ENCODE measurements at regions not wholly inside any gene's neighbourhood (a gene's known extent, or its start where the extent isn't known, plus 50 kb on each side); places are given as distances from the start of the nearest gene placed in this dataset.

- Histone ChIP-seq H3K79me2 (ENCODE audit: insufficient read depth, low read length) (no peaks in the 10 kb centered on the region), H3K9ac (ENCODE audit: insufficient read depth, low read length, poor library complexity, severe bottlenecking) (no peak overlapping the region), H3K36me3 (replicated peaks in 1 of 2; ENCODE audit: control insufficient read depth in 1 of 2, insufficient read depth in 2 of 2, low read length in 2 of 2) (no peaks in the 10 kb centered on the region), H3K9me3 (replicated peaks in 1 of 2; ENCODE audit: control insufficient read depth in 1 of 2, insufficient read depth in 1 of 2, low read length in 2 of 2) (peaks cover 0 to 6% of the 10 kb centered on the region in 2 donors), H4K20me1 (ENCODE audit: insufficient read depth, low read length) (no peaks in the 10 kb centered on the region), H2AFZ (ENCODE audit: insufficient read depth, low read depth, low read length, poor library complexity, severe bottlenecking) (no peak overlapping the region), H3K4me2 (replicated peaks; ENCODE audit: extremely low read depth, low read length, poor library complexity, severe bottlenecking) (no peak overlapping the region), H3K4me3 (replicated peaks in 1 of 3; ENCODE audit: low read depth in 2 of 3, low read length in 3 of 3) (no peak overlapping the region), H3K27me3 (ENCODE audit: control insufficient read depth in 2 of 2, insufficient read depth in 2 of 2, low read length in 2 of 2) (no peaks in the 10 kb centered on the region), H3K4me1 (ENCODE audit: control insufficient read depth in 1 of 2, insufficient read depth in 2 of 2, low read length in 2 of 2) (no peaks in the 10 kb centered on the region), H3K27ac (ENCODE audit: low read depth in 1 of 2, low read length in 2 of 2) (no peak overlapping the region)
- no peak for DNase-seq
- Mint-ChIP-seq H3K27me3 (ENCODE audit: low read depth in 3 of 3) (no peaks in the 10 kb centered on the region), H3K27ac (no peak overlapping the region), H3K4me1 (no peaks in the 10 kb centered on the region), H3K4me3 (no peak overlapping the region), H3K36me3 (no peaks in the 10 kb centered on the region), H3K9me3 (peaks cover 2 to 10% (median 2%) of the 10 kb centered on the region in 7 donors)
- intact Hi-C loops (cut with micrococcal nuclease), result no loop called here
- no CpG with 5 or more reads among the region's 1 CpG for WGBS (ENCODE audit: insufficient coverage)
- no peak for TF ChIP-seq CTCF (IDR thresholded peaks at IDR 0.05)
Observed at GRCh38 chr1:79323239-79324025, 316.9 kb upstream of the ADGRL4 start.

- Histone ChIP-seq H3K4me1 (ENCODE audit: control insufficient read depth in 1 of 2, insufficient read depth in 2 of 2, low read length in 2 of 2) (no peaks in the 10 kb centered on the region), H3K27ac (ENCODE audit: low read depth in 1 of 2, low read length in 2 of 2) (no peak overlapping the region), H3K79me2 (ENCODE audit: insufficient read depth, low read length) (no peaks in the 10 kb centered on the region), H3K36me3 (replicated peaks in 1 of 2; ENCODE audit: control insufficient read depth in 1 of 2, insufficient read depth in 2 of 2, low read length in 2 of 2) (no peaks in the 10 kb centered on the region), H2AFZ (ENCODE audit: insufficient read depth, low read depth, low read length, poor library complexity, severe bottlenecking) (no peak overlapping the region), H3K4me3 (replicated peaks in 1 of 3; ENCODE audit: low read depth in 2 of 3, low read length in 3 of 3) (no peak overlapping the region), H4K20me1 (ENCODE audit: insufficient read depth, low read length) (no peaks in the 10 kb centered on the region), H3K9ac (ENCODE audit: insufficient read depth, low read length, poor library complexity, severe bottlenecking) (no peak overlapping the region), H3K9me3 (replicated peaks in 1 of 2; ENCODE audit: control insufficient read depth in 1 of 2, insufficient read depth in 1 of 2, low read length in 2 of 2) (peaks cover 0 to 6% of the 10 kb centered on the region in 2 donors), H3K4me2 (replicated peaks; ENCODE audit: extremely low read depth, low read length, poor library complexity, severe bottlenecking) (no peak overlapping the region), H3K27me3 (ENCODE audit: control insufficient read depth in 2 of 2, insufficient read depth in 2 of 2, low read length in 2 of 2) (no peaks in the 10 kb centered on the region)
- no peak for TF ChIP-seq CTCF (IDR thresholded peaks at IDR 0.05)
- intact Hi-C loops (cut with micrococcal nuclease), result no loop called here
- H3K27me3 Mint-ChIP-seq (ENCODE audit: low read depth in 3 of 3), result no peaks in the 10 kb centered on the region
- H3K36me3 Mint-ChIP-seq, result no peaks in the 10 kb centered on the region
- no peaks in the 10 kb centered on the region for H3K4me1 Mint-ChIP-seq
- H3K27ac Mint-ChIP-seq, result no peak overlapping the region
- no peak overlapping the region for H3K4me3 Mint-ChIP-seq
- no peak for DNase-seq
- H3K9me3 Mint-ChIP-seq, result peaks cover 2 to 10% (median 2%) of the 10 kb centered on the region in 7 donors
- 100% methylated on average over 1 of the region's 5 CpGs for WGBS (ENCODE audit: insufficient coverage)
Observed at GRCh38 chr1:79322511-79323027, 316.0 kb upstream of the ADGRL4 start.
